ENCODE measurements at regions not wholly inside any gene's neighbourhood (a gene's known extent, or its start where the extent isn't known, plus 50 kb on each side); places are given as distances from the start of the nearest gene placed in this dataset.

- no peaks in the 10 kb centered on the region for H3K4me1 ChIP-seq (ENCODE audit: control extremely low read depth in 1 of 4, control insufficient read depth in 4 of 4, insufficient read depth in 4 of 4, low read length in 3 of 4)
- POLR2A ChIA-PET: no interaction called here
- no peak overlapping the region for H3K27ac ChIP-seq (ENCODE audit: insufficient read depth in 1 of 2, low read depth in 1 of 2, low read length in 2 of 2, poor library complexity in 1 of 2, severe bottlenecking in 2 of 2)
- peaks cover 0 to 2% (median 0%) of the 10 kb centered on the region in 5 experiments for H3K9me3 ChIP-seq (ENCODE audit: control extremely low read depth in 1 of 5, control insufficient read depth in 4 of 5, insufficient read depth in 2 of 5, low read depth in 1 of 5, low read length in 4 of 5)
- no peak overlapping the region for H3K4me3 ChIP-seq (ENCODE audit: control insufficient read depth in 1 of 7, extremely low read depth in 1 of 7, insufficient read depth in 4 of 7, low read depth in 2 of 7, low read length in 6 of 7)
- CTCF ChIA-PET: no interaction called here
- H3K27me3 ChIP-seq (replicated peaks in 2 of 5; ENCODE audit: control insufficient read depth in 4 of 5, insufficient read depth in 5 of 5, low read length in 4 of 5): no peaks in the 10 kb centered on the region
- WGBS (ENCODE audit: insufficient coverage): 100% methylated on average over 1 of the region's 1 CpG
- no peaks in the 10 kb centered on the region for H3K36me3 ChIP-seq (ENCODE audit: control insufficient read depth in 4 of 4, insufficient read depth in 4 of 4, low read length in 3 of 4)
- DNase-seq: no peak
These were observed 427.8 kb downstream of the ZNF608 start for GRCh38 chr5:124318661-124319060.

- ChIA-PET CTCF (no interaction called here), POLR2A (no interaction called here)
- no peaks in the 10 kb centered on the region for H3K4me1 ChIP-seq (ENCODE audit: control extremely low read depth in 1 of 4, control insufficient read depth in 4 of 4, insufficient read depth in 4 of 4, low read length in 3 of 4)
- 100% methylated on average over 2 of the region's 3 CpGs for WGBS (ENCODE audit: insufficient coverage)
- H3K4me3 ChIP-seq (ENCODE audit: control insufficient read depth in 1 of 7, extremely low read depth in 1 of 7, insufficient read depth in 4 of 7, low read depth in 2 of 7, low read length in 6 of 7): no peak overlapping the region
- no peaks in the 10 kb centered on the region for H3K27me3 ChIP-seq (replicated peaks in 2 of 5; ENCODE audit: control insufficient read depth in 4 of 5, insufficient read depth in 5 of 5, low read length in 4 of 5)
- no peak overlapping the region for H3K27ac ChIP-seq (ENCODE audit: insufficient read depth in 1 of 2, low read depth in 1 of 2, low read length in 2 of 2, poor library complexity in 1 of 2, severe bottlenecking in 2 of 2)
- no peaks in the 10 kb centered on the region for H3K36me3 ChIP-seq (ENCODE audit: control insufficient read depth in 4 of 4, insufficient read depth in 4 of 4, low read length in 3 of 4)
- peaks cover 0 to 2% (median 0%) of the 10 kb centered on the region in 5 experiments for H3K9me3 ChIP-seq (ENCODE audit: control extremely low read depth in 1 of 5, control insufficient read depth in 4 of 5, insufficient read depth in 2 of 5, low read depth in 1 of 5, low read length in 4 of 5)
- DNase-seq: no peak
These were observed 429.0 kb downstream of the ZNF608 start for GRCh38 chr5:124317451-124317850.

- H3K36me3 ChIP-seq (ENCODE audit: control insufficient read depth in 4 of 4, insufficient read depth in 4 of 4, low read length in 3 of 4): no peaks in the 10 kb centered on the region
- peaks cover 0 to 4% (median 3%) of the 10 kb centered on the region in 4 experiments for H3K4me1 ChIP-seq (ENCODE audit: control extremely low read depth in 1 of 4, control insufficient read depth in 4 of 4, insufficient read depth in 4 of 4, low read length in 3 of 4)
- H3K9me3 ChIP-seq (ENCODE audit: control extremely low read depth in 1 of 5, control insufficient read depth in 4 of 5, insufficient read depth in 2 of 5, low read depth in 1 of 5, low read length in 4 of 5): peaks cover 0 to 2% (median 0%) of the 10 kb centered on the region in 5 experiments
- H3K27me3 ChIP-seq (replicated peaks in 2 of 5; ENCODE audit: control insufficient read depth in 4 of 5, insufficient read depth in 5 of 5, low read length in 4 of 5): no peaks in the 10 kb centered on the region
- CTCF ChIA-PET: no interaction called here
- no peak overlapping the region for H3K27ac ChIP-seq (ENCODE audit: insufficient read depth in 1 of 2, low read depth in 1 of 2, low read length in 2 of 2, poor library complexity in 1 of 2, severe bottlenecking in 2 of 2)
- peak in 1 of 3 donors; percentile 12 for DNase-seq
- POLR2A ChIA-PET: no interaction called here
- H3K4me3 ChIP-seq (ENCODE audit: control insufficient read depth in 1 of 7, extremely low read depth in 1 of 7, insufficient read depth in 4 of 7, low read depth in 2 of 7, low read length in 6 of 7): no peak overlapping the region
- 100% methylated on average over 2 of the region's 3 CpGs for WGBS (ENCODE audit: insufficient coverage)
These were observed 430.6 kb downstream of the ZNF608 start for GRCh38 chr5:124315741-124316415.

GRCh38 chr5:124310453-124310852 is 436.0 kb downstream of the ZNF608 start:
- H3K4me3 ChIP-seq (ENCODE audit: control insufficient read depth in 1 of 7, extremely low read depth in 1 of 7, insufficient read depth in 4 of 7, low read depth in 2 of 7, low read length in 6 of 7): no peak overlapping the region
- 65% methylated on average over 3 of the region's 3 CpGs for WGBS (ENCODE audit: insufficient coverage)

GRCh38 chr5:124309241-124309980 is 437.0 kb downstream of the ZNF608 start:
- Histone ChIP-seq H3K4me3 (ENCODE audit: control insufficient read depth in 1 of 7, extremely low read depth in 1 of 7, insufficient read depth in 4 of 7, low read depth in 2 of 7, low read length in 6 of 7) (peak overlapping the region in 2 of 7 experiments; percentile 9 to 24), H3K9me3 (ENCODE audit: control extremely low read depth in 1 of 5, control insufficient read depth in 4 of 5, insufficient read depth in 2 of 5, low read depth in 1 of 5, low read length in 4 of 5) (peaks cover 0 to 2% (median under 1%) of the 10 kb centered on the region in 5 experiments), H3K4me1 (ENCODE audit: control extremely low read depth in 1 of 4, control insufficient read depth in 4 of 4, insufficient read depth in 4 of 4, low read length in 3 of 4) (peaks cover 6 to 21% (median 16%) of the 10 kb centered on the region in 4 experiments), H3K36me3 (ENCODE audit: control insufficient read depth in 4 of 4, insufficient read depth in 4 of 4, low read length in 3 of 4) (no peaks in the 10 kb centered on the region), H3K27me3 (replicated peaks in 2 of 5; ENCODE audit: control insufficient read depth in 4 of 5, insufficient read depth in 5 of 5, low read length in 4 of 5) (no peaks in the 10 kb centered on the region), H3K27ac (ENCODE audit: insufficient read depth in 1 of 2, low read depth in 1 of 2, low read length in 2 of 2, poor library complexity in 1 of 2, severe bottlenecking in 2 of 2) (no peak overlapping the region)
- DNase-seq: peak in 2 of 3 donors; percentile 15 to 35
- ChIA-PET POLR2A (interaction anchor here (0.6 kb wide), 1 partner anchor 614 kb away, joined by 3 read pairs; no protein-coding TSS in a partner anchor), CTCF (interaction anchor here (1.3 kb wide), 1 partner anchor 20 kb away, joined by 3 read pairs; no protein-coding TSS in a partner anchor)
- 43% methylated on average over 6 of the region's 11 CpGs for WGBS (ENCODE audit: insufficient coverage)

More at GRCh38 chr5:124310453-124310852, 436.0 kb downstream of the ZNF608 start:
- H3K4me1 ChIP-seq (ENCODE audit: control extremely low read depth in 1 of 4, control insufficient read depth in 4 of 4, insufficient read depth in 4 of 4, low read length in 3 of 4): peaks cover 6 to 21% (median 16%) of the 10 kb centered on the region in 4 experiments
- ChIA-PET POLR2A (no interaction called here), CTCF (interaction anchor here (1.3 kb wide), 1 partner anchor 21 kb away, joined by 3 read pairs; no protein-coding TSS in a partner anchor)
- H3K36me3 ChIP-seq (ENCODE audit: control insufficient read depth in 4 of 4, insufficient read depth in 4 of 4, low read length in 3 of 4): no peaks in the 10 kb centered on the region
- H3K27ac ChIP-seq (ENCODE audit: insufficient read depth in 1 of 2, low read depth in 1 of 2, low read length in 2 of 2, poor library complexity in 1 of 2, severe bottlenecking in 2 of 2): no peak overlapping the region
- no peaks in the 10 kb centered on the region for H3K27me3 ChIP-seq (replicated peaks in 2 of 5; ENCODE audit: control insufficient read depth in 4 of 5, insufficient read depth in 5 of 5, low read length in 4 of 5)
- peak in 1 of 3 donors; percentile 10 for DNase-seq
- peaks cover 0 to 2% (median 0%) of the 10 kb centered on the region in 5 experiments for H3K9me3 ChIP-seq (ENCODE audit: control extremely low read depth in 1 of 5, control insufficient read depth in 4 of 5, insufficient read depth in 2 of 5, low read depth in 1 of 5, low read length in 4 of 5)

- 83% methylated on average over 1 of the region's 1 CpG for WGBS (ENCODE audit: insufficient coverage)
- ChIA-PET CTCF (no interaction called here), POLR2A (no interaction called here)
- no peaks in the 10 kb centered on the region for H3K27me3 ChIP-seq (replicated peaks in 2 of 5; ENCODE audit: control insufficient read depth in 4 of 5, insufficient read depth in 5 of 5, low read length in 4 of 5)
- H3K27ac ChIP-seq (ENCODE audit: insufficient read depth in 1 of 2, low read depth in 1 of 2, low read length in 2 of 2, poor library complexity in 1 of 2, severe bottlenecking in 2 of 2): no peak overlapping the region
- DNase-seq: no peak
- no peaks in the 10 kb centered on the region for H3K36me3 ChIP-seq (ENCODE audit: control insufficient read depth in 4 of 4, insufficient read depth in 4 of 4, low read length in 3 of 4)
- H3K4me1 ChIP-seq (ENCODE audit: control extremely low read depth in 1 of 4, control insufficient read depth in 4 of 4, insufficient read depth in 4 of 4, low read length in 3 of 4): peaks cover 0 to 2% (median 0%) of the 10 kb centered on the region in 4 experiments
- no peak overlapping the region for H3K4me3 ChIP-seq (ENCODE audit: control insufficient read depth in 1 of 7, extremely low read depth in 1 of 7, insufficient read depth in 4 of 7, low read depth in 2 of 7, low read length in 6 of 7)
- peaks cover 0 to 2% (median 0%) of the 10 kb centered on the region in 5 experiments for H3K9me3 ChIP-seq (ENCODE audit: control extremely low read depth in 1 of 5, control insufficient read depth in 4 of 5, insufficient read depth in 2 of 5, low read depth in 1 of 5, low read length in 4 of 5)
These were observed 443.1 kb downstream of the ZNF608 start for GRCh38 chr5:124303366-124303765.

GRCh38 chr5:124302533-124302932 is 443.9 kb downstream of the ZNF608 start:
- H3K4me1 ChIP-seq (ENCODE audit: control extremely low read depth in 1 of 4, control insufficient read depth in 4 of 4, insufficient read depth in 4 of 4, low read length in 3 of 4): peaks cover 0 to 2% (median 0%) of the 10 kb centered on the region in 4 experiments
- H3K4me3 ChIP-seq (ENCODE audit: control insufficient read depth in 1 of 7, extremely low read depth in 1 of 7, insufficient read depth in 4 of 7, low read depth in 2 of 7, low read length in 6 of 7): no peak overlapping the region
- ChIA-PET CTCF (interaction anchor here (1.3 kb wide), 1 partner anchor 12 kb away, joined by 4 read pairs; no protein-coding TSS in a partner anchor), POLR2A (no interaction called here)
- peaks cover 0 to 2% (median 0%) of the 10 kb centered on the region in 5 experiments for H3K9me3 ChIP-seq (ENCODE audit: control extremely low read depth in 1 of 5, control insufficient read depth in 4 of 5, insufficient read depth in 2 of 5, low read depth in 1 of 5, low read length in 4 of 5)
- no CpG with 5 or more reads among the region's 2 CpGs for WGBS (ENCODE audit: insufficient coverage)
- H3K36me3 ChIP-seq (ENCODE audit: control insufficient read depth in 4 of 4, insufficient read depth in 4 of 4, low read length in 3 of 4): no peaks in the 10 kb centered on the region
- no peak for DNase-seq
- no peak overlapping the region for H3K27ac ChIP-seq (ENCODE audit: insufficient read depth in 1 of 2, low read depth in 1 of 2, low read length in 2 of 2, poor library complexity in 1 of 2, severe bottlenecking in 2 of 2)
- no peaks in the 10 kb centered on the region for H3K27me3 ChIP-seq (replicated peaks in 2 of 5; ENCODE audit: control insufficient read depth in 4 of 5, insufficient read depth in 5 of 5, low read length in 4 of 5)

All from common myeloid progenitor, CD34-positive (primary cell).